ENCODE measurements at regions not wholly inside any gene's neighbourhood (a gene's known extent, or its start where the extent isn't known, plus 50 kb on each side); places are given as distances from the start of the nearest gene placed in this dataset.

GRCh38 chr9:82223442-82223841 is 234.9 kb downstream of the SPATA31D1 start:
- no peak overlapping the region for H3K27ac Mint-ChIP-seq
- H3K27me3 Mint-ChIP-seq (ENCODE audit: insufficient read depth), result peaks cover 2% of the 10 kb centered on the region
- Histone ChIP-seq H3K9ac (ENCODE audit: extremely low read depth, low read length, poor library complexity, severe bottlenecking) (no peak overlapping the region), H3K9me3 (ENCODE audit: control insufficient read depth, low read length) (peaks cover 6% of the 10 kb centered on the region), H3K27ac (ENCODE audit: low read depth, low read length) (no peak overlapping the region), H3K36me3 (ENCODE audit: control insufficient read depth, insufficient read depth, low read length) (no peaks in the 10 kb centered on the region), H3K4me1 (ENCODE audit: control insufficient read depth, insufficient read depth, low read length) (no peaks in the 10 kb centered on the region), H3K4me3 (ENCODE audit: low read length) (no peak overlapping the region), H3K27me3 (ENCODE audit: control insufficient read depth, insufficient read depth, low read length, poor library complexity, severe bottlenecking) (no peaks in the 10 kb centered on the region)
- no peak for DNase-seq
- TF ChIP-seq, protein P1, sequence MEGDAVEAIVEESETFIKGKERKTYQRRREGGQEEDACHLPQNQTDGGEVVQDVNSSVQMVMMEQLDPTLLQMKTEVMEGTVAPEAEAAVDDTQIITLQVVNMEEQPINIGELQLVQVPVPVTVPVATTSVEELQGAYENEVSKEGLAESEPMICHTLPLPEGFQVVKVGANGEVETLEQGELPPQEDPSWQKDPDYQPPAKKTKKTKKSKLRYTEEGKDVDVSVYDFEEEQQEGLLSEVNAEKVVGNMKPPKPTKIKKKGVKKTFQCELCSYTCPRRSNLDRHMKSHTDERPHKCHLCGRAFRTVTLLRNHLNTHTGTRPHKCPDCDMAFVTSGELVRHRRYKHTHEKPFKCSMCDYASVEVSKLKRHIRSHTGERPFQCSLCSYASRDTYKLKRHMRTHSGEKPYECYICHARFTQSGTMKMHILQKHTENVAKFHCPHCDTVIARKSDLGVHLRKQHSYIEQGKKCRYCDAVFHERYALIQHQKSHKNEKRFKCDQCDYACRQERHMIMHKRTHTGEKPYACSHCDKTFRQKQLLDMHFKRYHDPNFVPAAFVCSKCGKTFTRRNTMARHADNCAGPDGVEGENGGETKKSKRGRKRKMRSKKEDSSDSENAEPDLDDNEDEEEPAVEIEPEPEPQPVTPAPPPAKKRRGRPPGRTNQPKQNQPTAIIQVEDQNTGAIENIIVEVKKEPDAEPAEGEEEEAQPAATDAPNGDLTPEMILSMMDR (conservative IDR thresholded peaks at IDR 0.05), result no peak
- 89% methylated on average over 3 of the region's 3 CpGs; no CpG with 5 or more reads in 1 of the 2 experiments for WGBS, 2 experiments (ENCODE audit: insufficient coverage in 1 of 2, insufficient read length in 1 of 2)
- peaks cover 10% of the 10 kb centered on the region for H3K9me3 Mint-ChIP-seq
- no peak overlapping the region for H3K4me3 Mint-ChIP-seq
- H3K36me3 Mint-ChIP-seq (ENCODE audit: low read depth), result no peaks in the 10 kb centered on the region
- peaks cover 11% of the 10 kb centered on the region for H3K4me1 Mint-ChIP-seq

GRCh38 chr9:82231411-82231810 is 242.8 kb downstream of the SPATA31D1 start:
- Histone ChIP-seq H3K4me3 (ENCODE audit: low read length) (no peak overlapping the region), H3K27me3 (ENCODE audit: control insufficient read depth, insufficient read depth, low read length, poor library complexity, severe bottlenecking) (no peaks in the 10 kb centered on the region), H3K4me1 (ENCODE audit: control insufficient read depth, insufficient read depth, low read length) (no peaks in the 10 kb centered on the region), H3K9ac (ENCODE audit: extremely low read depth, low read length, poor library complexity, severe bottlenecking) (no peak overlapping the region), H3K9me3 (ENCODE audit: control insufficient read depth, low read length) (peaks cover 6% of the 10 kb centered on the region), H3K36me3 (ENCODE audit: control insufficient read depth, insufficient read depth, low read length) (no peaks in the 10 kb centered on the region), H3K27ac (ENCODE audit: low read depth, low read length) (no peak overlapping the region)
- Mint-ChIP-seq H3K27ac (no peak overlapping the region), H3K4me3 (no peak overlapping the region), H3K9me3 (peaks cover 3% of the 10 kb centered on the region), H3K36me3 (ENCODE audit: low read depth) (no peaks in the 10 kb centered on the region), H3K4me1 (peaks cover 3% of the 10 kb centered on the region), H3K27me3 (ENCODE audit: insufficient read depth) (no peaks in the 10 kb centered on the region)
- WGBS, 2 experiments (ENCODE audit: insufficient coverage in 1 of 2, insufficient read length in 1 of 2), result 93% methylated on average over 1 of the region's 2 CpGs; no CpG with 5 or more reads in 1 of the 2 experiments
- TF ChIP-seq, protein P1 (conservative IDR thresholded peaks at IDR 0.05), result no peak
- no peak for DNase-seq

GRCh38 chr9:82234160-82234943 is 245.8 kb downstream of the SPATA31D1 start:
- Mint-ChIP-seq H3K27me3 (ENCODE audit: insufficient read depth) (no peaks in the 10 kb centered on the region), H3K4me1 (peaks cover 3% of the 10 kb centered on the region), H3K36me3 (ENCODE audit: low read depth) (no peaks in the 10 kb centered on the region), H3K4me3 (no peak overlapping the region), H3K27ac (no peak overlapping the region), H3K9me3 (peaks cover 5% of the 10 kb centered on the region)
- H3K27ac ChIP-seq (ENCODE audit: low read depth, low read length), result no peak overlapping the region
- H3K27me3 ChIP-seq (ENCODE audit: control insufficient read depth, insufficient read depth, low read length, poor library complexity, severe bottlenecking), result no peaks in the 10 kb centered on the region
- DNase-seq, result no peak
- no peak overlapping the region for H3K4me3 ChIP-seq (ENCODE audit: low read length)
- H3K4me1 ChIP-seq (ENCODE audit: control insufficient read depth, insufficient read depth, low read length), result no peaks in the 10 kb centered on the region
- 51 to 72% methylated on average over 3 to 4 of the region's 4 CpGs for WGBS, 2 experiments (ENCODE audit: insufficient coverage in 1 of 2, insufficient read length in 1 of 2)
- TF ChIP-seq, protein P1 (conservative IDR thresholded peaks at IDR 0.05), result no peak
- H3K9ac ChIP-seq (ENCODE audit: extremely low read depth, low read length, poor library complexity, severe bottlenecking), result no peak overlapping the region
- no peaks in the 10 kb centered on the region for H3K36me3 ChIP-seq (ENCODE audit: control insufficient read depth, insufficient read depth, low read length)
- peaks cover 5% of the 10 kb centered on the region for H3K9me3 ChIP-seq (ENCODE audit: control insufficient read depth, low read length)
